H1 (cell line): ENCODE measurements at regions not wholly inside any gene's neighbourhood (a gene's known extent, or its start where the extent isn't known, plus 50 kb on each side); places are given as distances from the start of the nearest gene placed in this dataset.

Experiments used
- CTCF ChIA-PET: fragments of 300-600 bp; sonication (Branson Sonifier 250); formaldehyde crosslinking; loops from one replicate; lab custom pipeline; 2021; ENCODE audit not compliant: partially characterized antibody; lab: Charles Lee
- POLR2A ChIA-PET: fragments of 300-600 bp; sonication (Branson Sonifier 250); formaldehyde crosslinking; loops from one replicate; lab custom pipeline; 2021; ENCODE audit warnings: inconsistent platforms; ENCODE audit not compliant: partially characterized antibody; lab: Charles Lee
- DNase-seq, 2 experiments: peaks; one replicate each; pipeline versions ENCODE4 v3.0.0 to v3.0.0-alpha.2; 2010 to 2022; ENCODE audit warnings: low spot score in 2 of 2, low read depth in 1 of 2, mixed read lengths in 1 of 2
- FAIRE-seq: peaks from 2 replicates; lab custom pipeline; 2011; peaks lifted over from hg19 to GRCh38; lab: Jason Lieb, UNC
- H2AFZ ChIP-seq: 2 replicates; pipeline ENCODE4 v1.8.1; 2012; ENCODE audit warnings: low read length, inconsistent platforms
- H2AK5ac ChIP-seq: 2 replicates; pipeline ENCODE4 v1.6.1; 2013; ENCODE audit warnings: low read depth, low read length
- H2BK120ac ChIP-seq: replicated peaks from 2 replicates; pipeline ENCODE3; 2013; ENCODE audit warnings: low read depth, low read length, inconsistent platforms
- H2BK12ac ChIP-seq: 2 replicates; pipeline ENCODE4 v1.6.1; 2013; ENCODE audit warnings: low read depth, low read length
- H2BK15ac ChIP-seq: 2 replicates; pipeline ENCODE4 v1.6.1; 2013; ENCODE audit warnings: low read length
- H2BK20ac ChIP-seq: 2 replicates; pipeline ENCODE4 v1.6.1; 2013; ENCODE audit warnings: low read length
- H2BK5ac ChIP-seq: 2 replicates; pipeline ENCODE4 v1.6.1; 2013; ENCODE audit warnings: low read depth, low read length
- H3K14ac ChIP-seq: 2 replicates; pipeline ENCODE4 v1.6.1; 2013; ENCODE audit warnings: inconsistent platforms; ENCODE audit not compliant: insufficient read length
- H3K18ac ChIP-seq: 2 replicates; pipeline ENCODE4 v1.6.1; 2013; ENCODE audit warnings: low read length; ENCODE audit errors: extremely low read depth
- H3K23ac ChIP-seq: 2 replicates; pipeline ENCODE4 v1.6.1; 2013; ENCODE audit warnings: inconsistent platforms; ENCODE audit not compliant: insufficient read length
- H3K23me2 ChIP-seq: 2 replicates; pipeline ENCODE4 v1.6.1; 2013; ENCODE audit warnings: low read depth, low read length
- H3K27ac ChIP-seq: 2 replicates; pipeline ENCODE4 v1.6.1; 2011; ENCODE audit warnings: low read depth, low read length, inconsistent platforms
- H3K27me3 ChIP-seq, 4 experiments: replicated peaks in 1 of 4; 1 replicate in 1 of 4; 2 replicates in 3 of 4; pipeline versions ENCODE4 v1.6.1 to v1.8.1; 2011 to 2013; ENCODE audit warnings: low read length in 3 of 4, mild to moderate bottlenecking in 3 of 4, inconsistent platforms in 2 of 4, mixed read lengths in 2 of 4, moderate library complexity in 1 of 4; ENCODE audit not compliant: control insufficient read depth in 3 of 4, insufficient read depth in 3 of 4; ENCODE audit errors: extremely low read depth in 1 of 4
- H3K36me3 ChIP-seq, 4 experiments: 2 replicates each; pipeline versions ENCODE4 v1.6.1 to v1.8.1; 2011 to 2013; ENCODE audit warnings: mild to moderate bottlenecking in 4 of 4, low read length in 3 of 4, moderate library complexity in 2 of 4, control low read depth in 1 of 4, inconsistent platforms in 1 of 4; ENCODE audit not compliant: insufficient read depth in 4 of 4, control insufficient read depth in 2 of 4
- H3K4ac ChIP-seq: replicated peaks from 2 replicates; pipeline ENCODE3; 2013; ENCODE audit warnings: low read length, low read depth, mixed read lengths, inconsistent platforms; ENCODE audit not compliant: insufficient read length
- H3K4me1 ChIP-seq, 4 experiments: replicated peaks in 1 of 4; 1 replicate in 1 of 4; 2 replicates in 3 of 4; pipeline versions ENCODE4 v1.6.1 to v1.8.1; 2011 to 2013; ENCODE audit warnings: low read length in 3 of 4, inconsistent platforms in 2 of 4, mixed read lengths in 1 of 4; ENCODE audit not compliant: insufficient read depth in 4 of 4, control insufficient read depth in 3 of 4
- H3K4me2 ChIP-seq, 2 experiments: 2 replicates each; pipeline versions ENCODE4 v1.6.1 to v1.8.1; 2011 to 2013; ENCODE audit warnings: low read depth in 2 of 2, low read length in 2 of 2, control low read depth in 1 of 2, inconsistent platforms in 1 of 2, mild to moderate bottlenecking in 1 of 2; ENCODE audit not compliant: insufficient read depth in 1 of 2
- H3K4me3 ChIP-seq, 4 experiments: fragments of 200-600, 300-600 bp in 1 of 4; sonication (generic), shearing (Covaris generic), sonication (Bioruptor Twin) in 1 of 4; 2 replicates each; pipeline versions ENCODE4 v1.5.1 to v1.8.1; 2011 to 2016; ENCODE audit warnings: low read length in 4 of 4, low read depth in 3 of 4, control low read depth in 2 of 4, inconsistent platforms in 2 of 4, mild to moderate bottlenecking in 2 of 4, mixed read lengths in 1 of 4, moderate library complexity in 1 of 4; ENCODE audit not compliant: insufficient read depth in 2 of 4; ENCODE audit errors: extremely low read depth in 1 of 4
- H3K56ac ChIP-seq: replicated peaks from 2 replicates; pipeline ENCODE3; 2013; ENCODE audit warnings: low read depth, mild to moderate bottlenecking, mixed read lengths, low read length, inconsistent platforms; ENCODE audit not compliant: insufficient read length
- H3K79me1 ChIP-seq: 2 replicates; pipeline ENCODE4 v1.6.1; 2013; ENCODE audit warnings: low read depth, low read length, control low read depth
- H3K79me2 ChIP-seq, 2 experiments: 2 replicates each; pipeline versions ENCODE4 v1.6.1 to v1.8.1; 2012 to 2013; ENCODE audit warnings: low read length in 2 of 2, mild to moderate bottlenecking in 2 of 2, inconsistent platforms in 1 of 2; ENCODE audit not compliant: insufficient read depth in 2 of 2, control insufficient read depth in 1 of 2
- H3K9ac ChIP-seq, 4 experiments: replicated peaks in 1 of 4; 1 replicate in 1 of 4; 2 replicates in 3 of 4; pipeline versions ENCODE4 v1.6.1 to v1.8.1; 2011 to 2013; ENCODE audit warnings: low read depth in 3 of 4, low read length in 3 of 4, control low read depth in 2 of 4, mild to moderate bottlenecking in 2 of 4, moderate library complexity in 2 of 4, inconsistent platforms in 1 of 4; ENCODE audit errors: extremely low read depth in 1 of 4
- H3K9me3 ChIP-seq, 2 experiments: 2 replicates each; pipeline versions ENCODE4 v1.6.1 to v1.8.1; 2012 to 2013; ENCODE audit warnings: mild to moderate bottlenecking in 2 of 2, moderate library complexity in 2 of 2, control low read depth in 1 of 2, inconsistent platforms in 1 of 2, low read depth in 1 of 2, low read length in 1 of 2, mixed read lengths in 1 of 2; ENCODE audit not compliant: insufficient read depth in 2 of 2
- H4K20me1 ChIP-seq, 2 experiments: replicated peaks in 1 of 2; 2 replicates each; pipeline versions ENCODE3 to v1.8.1; 2011 to 2013; ENCODE audit warnings: inconsistent platforms in 2 of 2, low read length in 2 of 2, mild to moderate bottlenecking in 1 of 2; ENCODE audit not compliant: insufficient read depth in 2 of 2, control insufficient read depth in 1 of 2
- H4K5ac ChIP-seq: 2 replicates; pipeline ENCODE4 v1.6.1; 2013; ENCODE audit warnings: low read length, low read depth, mixed read lengths, inconsistent platforms; ENCODE audit not compliant: insufficient read length
- H4K8ac ChIP-seq: 2 replicates; pipeline ENCODE4 v1.8.0; 2013; ENCODE audit warnings: mild to moderate bottlenecking, moderate library complexity, low read length, inconsistent platforms; ENCODE audit not compliant: insufficient read depth; ENCODE audit errors: extremely low read depth
- H4K91ac ChIP-seq: replicated peaks from 2 replicates; pipeline ENCODE3; 2013; ENCODE audit warnings: low read length, mixed read lengths, inconsistent platforms; ENCODE audit not compliant: insufficient read length
- CTCF ChIP-seq, 3 experiments: IDR thresholded peaks; 1 replicate in 2 of 3; 2 replicates in 1 of 3; pipeline versions ENCODE4 v1.5.1 to v1.6.1; 2011; ENCODE audit warnings: low read length in 3 of 3, mild to moderate bottlenecking in 3 of 3, inconsistent platforms in 2 of 3, low read depth in 1 of 3, moderate library complexity in 1 of 3; ENCODE audit not compliant: insufficient read depth in 1 of 3; ENCODE audit errors: control extremely low read depth in 1 of 3
- NRF1 ChIP-seq: IDR thresholded peaks from 2 replicates; pipeline ENCODE4 v1.6.1; 2011; ENCODE audit warnings: mild to moderate bottlenecking, low read depth, low read length, improper control_type of control experiment
- POU5F1 ChIP-seq: IDR thresholded peaks from 2 replicates; pipeline ENCODE4 v1.6.1; 2011; ENCODE audit warnings: low read depth, mild to moderate bottlenecking, low read length, moderate library complexity
- RAD21 ChIP-seq, 2 experiments: IDR thresholded peaks in 1 of 2; conservative IDR thresholded peaks in 1 of 2; 2 replicates each; pipeline ENCODE4 v1.6.1; 2011; ENCODE audit warnings: low read depth in 2 of 2, low read length in 2 of 2, improper control_type of control experiment in 1 of 2, inconsistent platforms in 1 of 2, mild to moderate bottlenecking in 1 of 2, moderate library complexity in 1 of 2
- SIRT6 ChIP-seq: IDR thresholded peaks from one replicate; pipeline ENCODE4 v1.7.1; 2012; ENCODE audit warnings: low read length, inconsistent platforms
- SP4 ChIP-seq: IDR thresholded peaks from 2 replicates; pipeline ENCODE4 v1.6.1; 2012; ENCODE audit warnings: low read length, inconsistent platforms
- WGBS, 2 experiments: shearing (Covaris generic) in 1 of 2; methylation state at CpG; one replicate each; pipeline versions ENCODE4 v1.1.6 to v1.1.7; 2013 to 2015; ENCODE audit warnings: low lambda C conversion rate in 2 of 2, mixed read lengths in 2 of 2, inconsistent platforms in 1 of 2, low coverage in 1 of 2, missing lambda C conversion rate in 1 of 2; ENCODE audit not compliant: insufficient replicate concordance in 2 of 2, insufficient coverage in 1 of 2, insufficient read length in 1 of 2; ENCODE audit errors: extremely low coverage in 1 of 2, missing lambda C conversion rate in 1 of 2; 5-methylcytosine and 5-hydroxymethylcytosine counted together
- TF ChIP-seq, protein P1 (sequence below): IDR thresholded peaks from 2 replicates; pipeline ENCODE4 v1.6.1; 2011; ENCODE audit warnings: low read length, improper control_type of control experiment
- TF ChIP-seq, protein P2 (sequence below): IDR thresholded peaks from 2 replicates; pipeline ENCODE4 v1.6.1; 2012; ENCODE audit warnings: inconsistent platforms

DNA sequence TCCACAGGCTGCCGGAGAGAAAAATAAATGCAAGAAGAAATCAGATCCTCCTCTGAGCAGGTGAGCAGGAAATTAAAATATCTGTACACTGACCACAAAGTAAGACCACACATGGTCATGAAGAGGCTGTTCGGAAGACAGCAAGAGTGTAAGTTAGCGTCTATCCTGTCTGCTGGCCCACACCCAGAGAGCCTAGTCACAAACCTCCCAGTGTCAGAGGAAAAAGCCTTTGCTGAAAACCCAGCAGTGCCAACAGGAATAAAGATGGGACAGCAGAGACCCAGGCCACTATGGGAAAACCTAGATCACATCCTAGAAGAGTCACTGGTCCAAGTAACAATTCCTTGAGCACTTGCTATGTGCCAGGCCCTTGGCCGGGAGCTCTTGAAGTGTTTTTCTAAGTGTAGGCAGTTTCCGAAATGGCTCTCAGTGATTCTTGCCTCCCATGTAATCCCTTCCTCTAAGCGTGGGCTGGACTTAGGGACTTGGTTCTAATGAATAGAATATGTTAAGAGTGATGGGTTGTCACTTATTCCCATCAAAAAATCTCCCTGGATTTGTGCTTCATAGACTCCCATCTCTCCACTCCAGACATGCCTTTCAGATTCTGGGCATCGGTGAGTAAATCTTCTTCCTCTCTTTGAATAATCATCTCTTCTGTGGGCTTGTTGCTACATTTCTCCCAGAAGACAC, 110.9 kb upstream of the PKDCC start:
- ChIA-PET POLR2A (interaction anchor here (0.9 to 4.4 kb wide), 9 partner anchors 9 to 117 kb away, joined by 3 to 47 read pairs (median 6); partner anchors contain the start of gene PKDCC), CTCF (interaction anchor here (0.6 to 4.9 kb wide), 12 partner anchors 13 to 150 kb away, joined by 3 to 29 read pairs (median 3); no protein-coding TSS in a partner anchor)
- H2BK120ac ChIP-seq = peak overlapping the region; percentile 50
- H3K9ac ChIP-seq = no peak overlapping the region
- H2AFZ ChIP-seq = no peak overlapping the region
- peak overlapping the region in 1 of 2 experiments; percentile 22; a peak in 2 of 4 replicates for H3K4me2 ChIP-seq
- H3K23ac ChIP-seq = no peak overlapping the region
- no peaks in the 10 kb centered on the region for H3K79me1 ChIP-seq
- no peaks in the 10 kb centered on the region for H4K20me1 ChIP-seq
- H2AK5ac ChIP-seq = 0 out of 2 replicates have a peak overlapping the region, but pooled peaks have one; percentile 14
- no peaks in the 10 kb centered on the region for H3K79me2 ChIP-seq
- H4K8ac ChIP-seq = no peak overlapping the region
- H3K4me1 ChIP-seq = peaks cover 10 to 33% (median 26%) of the 10 kb centered on the region in 4 experiments
- FAIRE-seq (no peak), DNase-seq (no peak)
- no peaks in the 10 kb centered on the region for H3K36me3 ChIP-seq
- H4K91ac ChIP-seq = peak overlapping the region; percentile 38
- H3K9me3 ChIP-seq = no peaks in the 10 kb centered on the region
- 77% methylated on average over 7 of the region's 7 CpGs; no CpG with 5 or more reads in 1 of the 2 experiments for WGBS, 2 experiments
- H2BK12ac ChIP-seq = no peak overlapping the region; the same call in 1 of the 2 replicates
- H4K5ac ChIP-seq = no peak overlapping the region
- no peak overlapping the region for H3K4me3 ChIP-seq
- H3K23me2 ChIP-seq = no peaks in the 10 kb centered on the region
- H3K27ac ChIP-seq = no peak overlapping the region
- H3K18ac ChIP-seq = peak overlapping the region; percentile 55
- no peaks in the 10 kb centered on the region; a peak in 1 of 7 replicates for H3K27me3 ChIP-seq
- no peak overlapping the region for H2BK15ac ChIP-seq
- no peak overlapping the region for H3K14ac ChIP-seq
- H3K56ac ChIP-seq = no peak overlapping the region
- H2BK20ac ChIP-seq = peak overlapping the region; percentile 94
- H3K4ac ChIP-seq = peak overlapping the region; percentile 42
- peak overlapping the region; percentile 98; the same call in 1 of the 2 replicates for H2BK5ac ChIP-seq
- TF ChIP-seq SP4 = no peak
- TF ChIP-seq NRF1 = no peak
- TF ChIP-seq, protein P1, sequence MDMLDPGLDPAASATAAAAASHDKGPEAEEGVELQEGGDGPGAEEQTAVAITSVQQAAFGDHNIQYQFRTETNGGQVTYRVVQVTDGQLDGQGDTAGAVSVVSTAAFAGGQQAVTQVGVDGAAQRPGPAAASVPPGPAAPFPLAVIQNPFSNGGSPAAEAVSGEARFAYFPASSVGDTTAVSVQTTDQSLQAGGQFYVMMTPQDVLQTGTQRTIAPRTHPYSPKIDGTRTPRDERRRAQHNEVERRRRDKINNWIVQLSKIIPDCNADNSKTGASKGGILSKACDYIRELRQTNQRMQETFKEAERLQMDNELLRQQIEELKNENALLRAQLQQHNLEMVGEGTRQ = no peak
- TF ChIP-seq, protein P2, sequence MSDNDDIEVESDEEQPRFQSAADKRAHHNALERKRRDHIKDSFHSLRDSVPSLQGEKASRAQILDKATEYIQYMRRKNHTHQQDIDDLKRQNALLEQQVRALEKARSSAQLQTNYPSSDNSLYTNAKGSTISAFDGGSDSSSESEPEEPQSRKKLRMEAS = no peak
- no peak for TF ChIP-seq POU5F1
- no peak for TF ChIP-seq RAD21 (IDR thresholded peaks at IDR 0.05 in 1 of 2, conservative IDR thresholded peaks at IDR 0.05 in 1 of 2; ENCODE audit: low read depth in 2 of 2, low read length in 2 of 2)
- TF ChIP-seq CTCF (IDR thresholded peaks at IDR 0.05; ENCODE audit: control extremely low read depth in 1 of 3, insufficient read depth in 1 of 3, low read depth in 1 of 3, low read length in 3 of 3) = no peak
- TF ChIP-seq SIRT6 = no peak
